Adrenal gland (tissue), 5 donors: ENCODE measurements at regions not wholly inside any gene's neighbourhood (a gene's known extent, or its start where the extent isn't known, plus 50 kb on each side); places are given as distances from the start of the nearest gene placed in this dataset.

ENCODE experiments used
- CTCF ChIP-seq, 6 experiments: fragments of 450-650 bp in 4 of 6; fragments of 200-600 bp in 2 of 6; sonication (generic) in 1 of 6; IDR thresholded peaks; 1 replicate in 5 of 6; 2 replicates in 1 of 6; pipeline versions ENCODE4 v1.5.1 to v1.8.0; 2016 to 2021; ENCODE audit warnings: antibody characterized with exemption in 6 of 6, mild to moderate bottlenecking in 2 of 6, moderate library complexity in 1 of 6
- POLR2A ChIP-seq, 2 donors: fragments of 450-650 bp; IDR thresholded peaks; one replicate each; pipeline ENCODE4 v1.6.1; 2017; ENCODE audit warnings: antibody characterized with exemption in 2 of 2, mild to moderate bottlenecking in 2 of 2, moderate library complexity in 1 of 2
- donor health status: DM: no; HTN: no; CAD: no.

GRCh38 chr2:34159901-34160300, 560.8 kb upstream of the FAM98A start:
- TF ChIP-seq CTCF (IDR thresholded peaks at IDR 0.05) (no peak), POLR2A (IDR thresholded peaks at IDR 0.05) (no peak)
